HG03442 (cell line): ENCODE measurements at regions not wholly inside any gene's neighbourhood (a gene's known extent, or its start where the extent isn't known, plus 50 kb on each side); places are given as distances from the start of the nearest gene placed in this dataset.

ENCODE experiments used
- ATAC-seq: cut with Tn5 transposase; IDR thresholded peaks from one replicate; pipeline ENCODE4 v1.9.1; 2021; ENCODE audit warnings: mild to moderate bottlenecking, moderate library complexity; ENCODE audit not compliant: unreplicated experiment

DNA sequence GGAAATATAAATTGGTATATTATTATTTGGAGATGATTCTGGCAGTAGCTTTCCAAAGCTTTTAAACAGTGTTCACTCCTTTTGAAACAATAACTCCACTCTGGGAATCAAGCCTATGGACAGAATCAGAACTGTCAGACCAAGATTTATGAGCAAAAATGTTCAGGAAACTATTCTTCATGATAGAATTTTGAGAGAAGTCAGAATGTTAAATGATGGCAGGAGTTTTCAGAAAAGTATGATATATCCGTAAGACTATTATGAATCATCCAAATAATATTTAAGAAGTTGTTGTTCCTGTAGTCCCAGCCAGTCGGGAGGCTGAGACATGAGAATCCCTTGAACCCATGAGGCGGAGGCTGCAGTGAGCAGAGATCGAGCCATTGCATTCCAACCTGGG lies 50.5 kb upstream of the ADGRG2 start:
- ATAC-seq: no peak

DNA sequence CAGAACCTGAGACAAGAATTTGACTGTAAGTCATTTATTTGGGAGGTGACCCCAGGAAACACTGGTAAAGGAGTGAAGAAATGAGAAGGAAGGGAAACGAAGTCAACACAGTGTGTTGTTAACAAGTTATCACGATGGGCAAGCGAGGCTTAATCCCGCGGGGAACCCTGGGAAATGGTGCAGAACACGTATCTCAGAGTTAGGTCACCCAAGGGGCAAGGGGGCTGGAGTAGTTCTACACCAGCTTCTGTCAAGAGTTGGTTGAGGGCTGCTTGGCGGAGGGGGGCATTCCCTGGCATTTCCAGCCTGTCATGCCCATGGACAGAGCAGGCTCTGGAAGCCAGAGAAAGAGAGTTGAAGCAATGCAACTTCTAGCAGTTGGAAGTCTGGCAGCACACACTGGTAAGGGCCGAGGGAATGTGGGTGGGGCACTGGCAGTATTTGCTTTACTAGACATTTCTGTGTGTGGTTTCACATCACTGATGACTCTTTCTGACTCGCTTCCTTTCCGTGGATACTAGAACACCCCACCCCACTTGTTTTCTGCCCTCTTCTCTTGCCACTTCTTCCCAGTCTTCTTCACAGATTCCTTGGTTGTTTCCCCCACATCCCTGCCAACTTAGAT lies 52.2 kb upstream of the ADGRG2 start:
- ATAC-seq: no peak

DNA sequence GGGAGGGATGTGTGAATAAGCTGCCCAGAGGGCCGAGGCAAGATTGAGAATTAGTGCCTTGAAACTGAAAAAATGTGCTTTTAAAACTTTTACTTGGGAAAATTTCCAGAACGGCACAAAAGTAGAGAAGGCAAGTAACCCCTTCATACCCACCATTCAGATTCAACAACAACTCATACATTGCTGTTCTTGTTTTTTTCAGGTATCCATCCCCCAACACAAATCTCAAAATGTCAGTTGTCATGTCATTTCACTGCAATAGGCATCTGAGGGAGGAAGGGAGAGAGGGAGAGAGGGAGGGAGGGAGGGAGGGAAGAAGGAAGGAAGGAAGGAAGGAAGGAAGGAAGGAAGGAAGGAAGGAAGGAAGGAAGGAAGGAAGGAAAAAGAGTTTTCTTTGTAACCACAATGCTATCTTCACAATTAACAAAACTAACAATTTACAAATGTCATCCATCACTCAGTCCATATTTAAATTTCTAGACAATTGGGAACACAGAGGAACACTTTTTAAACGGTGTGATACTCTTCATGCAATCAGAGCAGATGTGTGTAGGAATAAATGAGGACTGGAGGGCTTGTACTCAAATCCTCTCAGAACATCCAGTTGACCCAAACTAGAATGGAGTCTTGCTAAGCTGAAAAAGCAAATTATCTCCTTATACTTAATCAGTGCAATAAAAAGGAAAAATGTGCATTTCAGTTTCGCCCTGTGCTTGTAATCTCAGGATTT lies 54.8 kb upstream of the ADGRG2 start:
- ATAC-seq: no peak

DNA sequence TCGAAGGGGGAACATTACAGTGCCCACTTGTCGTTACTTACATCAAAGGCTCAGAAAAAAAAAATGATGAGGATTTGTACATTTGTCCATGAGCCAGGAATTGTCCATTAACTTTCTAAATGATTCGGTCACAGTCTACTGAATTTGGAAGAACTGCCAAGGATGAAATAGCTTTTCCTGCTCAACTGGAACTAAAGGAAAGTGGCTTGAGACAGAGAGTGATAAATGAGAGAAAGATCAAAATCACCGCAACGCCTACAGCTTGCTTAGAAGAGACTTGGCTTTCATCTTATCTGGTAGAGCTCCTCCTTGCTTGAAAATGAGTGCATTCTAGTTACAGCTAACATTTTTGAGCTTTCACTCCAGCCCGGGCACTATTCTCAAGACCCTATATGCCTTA lies 55.5 kb upstream of the ADGRG2 start:
- ATAC-seq: no peak

DNA sequence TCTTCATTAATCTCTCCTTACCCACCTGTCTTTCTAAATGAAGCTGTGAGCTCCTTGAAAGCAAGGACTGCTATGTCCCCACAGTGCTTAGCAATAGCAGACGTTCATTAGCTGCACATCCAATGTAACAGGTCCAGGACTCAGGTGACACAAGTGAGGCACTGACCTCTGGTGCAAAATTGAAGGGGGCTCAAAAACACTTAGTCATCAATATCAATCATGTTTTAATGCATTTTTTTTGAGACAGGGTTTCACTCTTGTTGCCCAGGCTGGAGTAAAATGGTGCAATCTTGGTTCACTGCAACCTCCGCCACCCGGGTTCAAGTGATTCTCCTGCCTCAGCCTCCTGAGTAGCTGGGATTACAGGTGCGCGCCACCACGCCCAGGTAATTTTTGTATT lies 56.1 kb upstream of the ADGRG2 start:
- ATAC-seq: no peak

- no peak for ATAC-seq
Measured at GRCh38 chrX:19179389-19179788, 57.1 kb upstream of the ADGRG2 start.

GRCh38 chrX:19181345-19181744 lies 59.1 kb upstream of the ADGRG2 start:
- no peak for ATAC-seq

DNA sequence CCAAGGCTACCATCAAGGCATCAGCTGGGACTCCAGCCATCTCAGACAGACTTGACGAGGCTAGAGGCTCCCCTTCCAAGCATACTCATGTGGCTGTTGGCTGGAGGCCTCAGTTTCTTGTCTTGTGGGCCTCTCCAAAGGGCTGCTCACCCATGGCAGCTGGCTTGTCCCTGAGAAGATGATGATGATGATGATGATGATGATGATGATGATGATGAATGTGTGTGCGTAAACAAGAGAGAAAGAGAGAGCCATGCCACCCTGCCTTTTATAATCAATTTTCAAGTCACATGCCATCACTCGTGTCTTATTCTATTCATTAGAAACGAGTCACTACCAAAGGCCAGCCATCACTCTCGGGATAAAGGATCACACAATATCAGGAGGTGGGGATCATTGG lies 60.5 kb upstream of the ADGRG2 start:
- ATAC-seq: no peak

- no peak for ATAC-seq
Measured at GRCh38 chrX:19183761-19184477, 61.7 kb upstream of the ADGRG2 start.

DNA sequence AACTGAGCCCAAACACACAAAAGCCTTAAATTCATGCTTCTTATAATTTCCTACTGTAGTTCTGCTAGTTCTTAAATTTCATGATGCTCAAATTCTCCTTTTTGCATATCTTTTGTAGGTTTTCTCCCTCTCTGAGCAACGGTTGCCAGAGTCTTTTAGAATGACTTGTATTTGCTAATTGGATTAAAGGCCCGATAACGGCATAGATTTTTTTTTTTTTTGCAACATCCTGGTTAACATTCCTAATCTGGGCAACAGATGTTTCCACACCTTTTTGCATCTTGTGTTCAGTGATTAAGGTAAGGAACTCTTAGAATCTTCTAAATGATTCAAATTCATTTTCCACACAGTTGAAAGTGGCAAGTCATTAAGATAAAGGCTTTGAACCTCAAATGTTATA lies 66.3 kb upstream of the ADGRG2 start:
- no peak for ATAC-seq

- ATAC-seq: no peak
Measured at GRCh38 chrX:19190902-19191301, 68.6 kb upstream of the ADGRG2 start.

- no peak for ATAC-seq
Measured at GRCh38 chrX:19193565-19193964, 71.3 kb upstream of the ADGRG2 start.

DNA sequence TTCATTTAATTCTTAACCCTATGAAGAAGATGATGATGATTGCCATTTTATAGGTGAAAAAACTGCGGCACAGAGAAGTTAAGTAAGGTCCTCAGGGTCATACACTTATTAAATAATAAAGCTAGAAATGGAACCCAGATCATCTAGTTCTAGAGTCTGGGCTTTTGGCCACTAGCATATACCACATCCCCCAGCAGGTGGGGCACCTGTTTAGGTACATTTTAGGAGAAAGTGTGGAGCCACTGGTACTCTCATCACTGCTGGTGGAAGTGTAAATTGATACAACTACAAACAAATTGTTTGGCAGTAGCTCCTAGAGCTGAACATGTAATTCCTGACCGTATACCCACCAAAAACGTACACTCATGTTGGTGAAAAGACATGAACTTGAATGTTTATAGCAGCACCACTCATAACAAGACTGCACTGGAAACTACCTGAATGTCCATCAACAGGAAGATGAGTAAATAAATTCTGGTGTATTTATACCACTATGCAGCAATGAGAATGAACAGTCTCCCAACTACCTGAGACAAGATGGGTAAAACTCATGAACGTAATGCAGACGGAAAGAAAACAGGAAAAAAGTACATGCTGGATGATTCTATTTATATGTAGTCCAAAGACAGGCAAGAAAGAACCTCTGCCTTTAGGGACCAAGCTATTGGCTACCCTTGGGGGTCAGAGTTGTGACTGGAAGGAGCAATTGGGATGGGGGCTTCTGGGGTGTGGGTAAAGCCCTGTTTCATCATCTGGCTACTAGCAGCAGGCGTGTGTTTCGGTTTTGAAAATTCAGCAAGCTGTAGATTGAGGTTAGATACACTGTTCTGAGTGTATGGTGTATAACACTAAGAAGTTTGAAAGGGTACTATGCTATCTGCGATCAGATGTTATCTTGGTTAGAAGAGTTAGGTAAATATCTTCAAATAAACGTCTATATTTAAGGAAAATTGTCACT lies 72.3 kb upstream of the ADGRG2 start:
- peak; percentile 53 for ATAC-seq

DNA sequence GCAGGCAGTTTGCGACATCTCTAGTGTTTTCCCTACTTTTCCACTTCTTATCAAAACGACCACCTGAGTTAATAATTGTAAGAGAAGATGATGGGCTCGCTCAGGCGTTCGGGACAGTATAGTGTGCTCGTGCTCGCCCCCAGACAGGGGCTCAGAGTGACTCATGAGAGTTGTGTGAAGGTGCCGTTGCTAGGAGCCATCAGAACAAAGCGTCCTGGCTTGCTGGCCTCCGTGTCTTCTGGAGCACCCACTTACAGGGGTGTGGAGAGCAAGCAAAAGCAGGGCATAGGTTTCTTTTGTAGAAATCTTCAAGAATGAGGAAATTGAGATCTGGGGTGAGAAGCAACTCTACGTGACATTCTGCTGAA lies 73.0 kb upstream of the ADGRG2 start:
- ATAC-seq: no peak

DNA sequence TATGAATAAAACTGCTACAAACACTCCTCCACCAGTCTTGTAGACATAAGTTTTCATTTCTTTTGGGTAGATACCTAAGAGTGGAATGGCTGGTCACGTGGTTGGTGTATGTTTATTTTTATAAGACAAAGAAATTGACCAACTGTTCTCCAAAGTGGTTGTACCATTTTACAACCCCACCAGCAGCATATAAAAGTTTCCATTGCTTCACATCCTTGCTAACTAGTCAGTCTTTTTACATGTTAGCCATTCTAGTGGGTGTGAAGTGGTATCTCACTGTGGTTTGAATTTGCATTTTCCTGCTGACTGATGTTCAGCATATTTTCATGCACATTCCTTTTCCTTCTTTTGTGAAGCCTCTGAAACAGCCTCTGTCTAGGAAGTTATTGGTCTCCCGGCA lies 76.2 kb upstream of the ADGRG2 start:
- ATAC-seq: no peak

DNA sequence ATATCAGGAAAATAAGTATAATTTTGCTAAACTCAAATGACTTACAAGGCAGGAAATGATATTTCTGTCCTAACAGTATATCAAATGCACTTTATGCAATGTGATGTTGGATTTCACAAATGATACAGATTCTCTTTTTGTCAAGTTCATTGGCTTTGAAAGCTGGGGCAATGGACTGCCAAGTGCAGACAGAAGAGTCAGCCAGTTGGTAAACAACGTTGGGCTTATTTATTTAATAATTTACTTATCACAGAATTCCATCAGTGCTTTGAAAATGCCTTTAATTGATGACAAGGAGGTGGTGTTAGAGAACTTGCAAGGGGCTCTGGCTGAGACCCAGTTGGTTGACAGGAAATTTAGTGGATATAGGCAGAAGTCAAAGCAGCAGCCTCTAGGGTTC lies 79.9 kb upstream of the ADGRG2 start:
- ATAC-seq: no peak

DNA sequence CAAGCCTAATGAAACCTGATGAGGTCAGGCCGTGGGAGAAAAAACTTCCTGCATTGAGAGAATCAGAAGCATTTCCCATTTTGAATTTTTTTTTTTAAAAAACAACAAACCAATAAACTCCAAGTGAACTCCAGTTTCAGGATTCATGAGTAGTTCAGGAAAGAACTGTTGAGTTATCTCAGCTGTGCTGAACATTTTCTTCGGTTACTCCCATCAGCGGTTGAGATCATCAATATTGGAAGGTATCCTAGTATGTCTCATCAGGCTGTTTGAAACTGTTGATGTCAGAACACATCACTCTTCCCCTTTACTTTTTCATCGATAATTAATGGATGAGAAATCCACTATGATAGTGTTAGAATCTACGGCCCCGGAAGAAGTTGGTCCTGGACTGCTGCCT lies 82.4 kb upstream of the ADGRG2 start:
- ATAC-seq: no peak

DNA sequence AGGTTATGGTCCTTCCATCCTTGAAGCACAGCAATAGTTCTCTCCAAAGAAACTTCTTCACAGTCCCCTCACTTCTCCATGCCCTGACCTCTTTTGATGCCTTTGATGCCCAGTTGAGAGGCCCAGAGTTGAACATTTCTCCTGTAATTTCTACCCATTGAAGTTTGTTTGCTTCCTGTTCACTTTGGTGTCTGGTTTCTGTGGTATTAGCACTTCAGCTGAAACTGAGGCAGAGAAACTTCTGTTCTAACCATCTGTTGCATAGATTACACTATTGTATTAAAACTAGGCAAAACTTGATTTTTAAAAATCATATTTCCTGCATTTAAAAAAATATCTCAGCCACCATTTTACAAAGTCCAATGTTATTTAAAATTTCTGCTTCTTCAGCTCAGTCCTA lies 89.8 kb upstream of the ADGRG2 start:
- ATAC-seq: peak; percentile 43

DNA sequence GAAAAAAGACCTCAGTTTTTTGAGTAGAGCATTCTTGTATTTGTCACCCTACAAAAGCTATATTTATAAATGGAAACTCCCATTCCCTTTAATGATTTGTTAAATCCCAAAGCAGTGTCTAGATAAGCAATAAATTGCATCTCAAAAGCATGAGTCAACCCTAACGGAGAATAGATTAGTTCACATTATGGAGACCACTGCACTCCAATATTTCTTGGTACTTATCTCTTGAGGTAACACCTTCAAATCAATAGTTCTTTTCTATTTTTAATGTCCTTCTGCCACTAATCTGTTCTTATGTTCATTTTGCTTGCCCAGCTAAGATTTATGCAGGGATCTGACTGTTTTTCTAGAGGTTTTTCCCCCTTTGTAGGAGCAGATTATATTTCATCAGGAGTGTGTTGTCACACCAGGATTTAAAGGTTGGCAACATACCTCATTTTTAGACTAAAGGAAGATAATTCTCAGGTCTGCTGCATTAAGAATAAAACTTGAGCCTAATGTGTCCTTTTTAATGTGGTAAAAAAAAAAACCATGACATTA lies 91.4 kb upstream of the ADGRG2 start:
- ATAC-seq: no peak

- ATAC-seq: no peak
Measured at GRCh38 chrX:19214311-19214710, 92.0 kb upstream of the ADGRG2 start.

DNA sequence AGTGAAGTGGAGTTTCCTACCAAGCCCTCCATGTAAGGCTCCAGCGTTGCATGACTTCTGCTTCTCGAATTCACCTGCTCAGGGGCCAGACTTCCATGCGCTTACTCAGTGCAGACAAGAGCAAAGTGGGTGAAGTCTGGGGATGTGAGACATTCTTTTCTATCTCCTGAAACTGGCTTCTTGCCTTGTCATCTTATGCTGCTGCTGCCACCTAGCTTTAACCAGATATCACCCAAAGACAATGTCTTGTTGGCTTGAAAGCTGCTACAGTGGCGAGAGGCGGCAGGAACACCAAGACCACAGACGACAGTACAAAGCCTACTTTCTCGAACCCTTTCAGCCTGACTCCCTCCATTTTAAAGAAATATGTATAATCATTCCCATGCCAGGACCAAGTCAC lies 103.6 kb upstream of the ADGRG2 start:
- no peak for ATAC-seq
